LHCN-M2 (cell line): ENCODE measurements at regions not wholly inside any gene's neighbourhood (a gene's known extent, or its start where the extent isn't known, plus 50 kb on each side); places are given as distances from the start of the nearest gene placed in this dataset.

ENCODE experiments used
- DNase-seq: peaks from one replicate; pipeline ENCODE4 v3.0.0-alpha.2; 2012; ENCODE audit warnings: low read depth

DNA sequence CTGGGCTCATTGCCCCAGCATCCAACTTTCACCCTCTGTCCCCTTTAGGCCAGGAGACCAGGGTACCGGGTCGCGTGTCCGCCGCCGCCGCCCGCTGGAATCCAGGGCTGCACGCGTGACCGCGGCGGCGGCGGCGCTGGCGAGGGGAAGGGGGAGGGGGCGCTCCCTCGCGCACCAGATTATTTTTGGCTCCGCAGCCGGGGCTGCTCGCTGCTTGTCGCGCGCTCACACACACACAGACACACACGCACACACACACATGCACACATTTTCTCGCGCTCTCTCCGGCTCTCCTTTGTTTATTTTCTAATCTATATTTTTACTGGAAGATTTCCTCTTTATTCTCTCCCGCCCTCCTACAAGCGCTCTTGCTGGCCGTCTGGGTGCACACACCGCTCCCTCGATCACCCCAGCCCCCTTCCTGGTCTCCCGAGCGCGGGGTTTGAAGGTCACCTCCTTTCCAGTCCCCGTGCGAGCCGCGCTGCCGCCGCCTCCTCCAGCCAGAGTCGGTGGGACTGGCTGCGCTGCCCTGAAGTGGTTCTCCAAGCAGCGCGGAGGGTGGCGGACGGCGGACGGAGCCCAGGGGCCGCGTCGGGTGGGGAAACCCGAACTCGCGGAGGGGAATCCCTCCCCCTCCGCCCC, 921.4 kb upstream of the EEF2KMT start:
- DNase-seq = no peak

DNA sequence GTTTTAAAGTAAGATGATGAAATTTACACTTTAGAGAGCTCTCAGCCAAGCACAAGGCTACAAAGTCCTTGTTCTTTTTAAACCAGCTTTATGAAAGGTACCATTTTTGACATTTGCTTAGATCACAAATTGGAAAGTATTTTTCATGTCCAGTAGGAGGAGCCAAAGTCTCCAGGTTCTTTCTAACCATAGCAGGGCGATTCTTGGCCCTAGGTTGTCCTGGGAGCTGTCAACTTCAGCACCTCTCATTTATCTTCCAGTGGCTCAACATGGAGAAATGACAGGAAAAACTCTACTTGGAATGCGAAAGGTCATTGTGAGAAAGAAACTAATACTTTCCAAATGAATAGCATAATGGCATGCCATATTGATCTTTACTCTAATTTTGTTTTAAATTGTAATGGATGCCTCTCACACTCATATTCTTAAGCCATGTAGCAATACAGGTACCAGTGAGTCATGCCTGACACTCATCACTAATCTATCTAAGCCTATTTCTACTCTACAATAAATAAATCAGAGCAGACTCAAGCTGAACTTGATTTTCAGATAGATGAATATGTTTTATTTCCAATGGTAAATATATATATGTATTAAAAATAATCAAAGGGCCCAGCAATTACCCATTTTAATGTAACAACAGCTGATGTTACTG, 919.1 kb upstream of the EEF2KMT start:
- no peak for DNase-seq

DNA sequence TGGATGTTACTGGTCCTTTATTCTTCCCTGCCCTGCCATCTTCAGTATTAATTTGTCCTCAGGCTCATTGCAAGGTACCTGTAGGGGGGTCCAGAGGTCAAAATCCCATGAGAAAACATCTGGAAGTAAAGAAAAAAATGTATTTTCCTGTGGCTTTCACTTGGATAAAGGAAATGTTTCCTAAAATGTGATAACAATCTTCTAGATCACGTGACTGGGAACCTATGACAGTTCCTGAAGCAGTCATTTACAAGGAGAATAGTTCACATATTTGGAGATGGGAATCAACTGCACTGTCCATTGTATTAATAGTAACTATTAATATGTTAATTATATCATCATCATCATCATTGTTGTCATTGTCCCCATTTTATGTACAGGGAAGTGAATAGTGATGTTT, 915.1 kb upstream of the EEF2KMT start:
- no peak for DNase-seq

DNA sequence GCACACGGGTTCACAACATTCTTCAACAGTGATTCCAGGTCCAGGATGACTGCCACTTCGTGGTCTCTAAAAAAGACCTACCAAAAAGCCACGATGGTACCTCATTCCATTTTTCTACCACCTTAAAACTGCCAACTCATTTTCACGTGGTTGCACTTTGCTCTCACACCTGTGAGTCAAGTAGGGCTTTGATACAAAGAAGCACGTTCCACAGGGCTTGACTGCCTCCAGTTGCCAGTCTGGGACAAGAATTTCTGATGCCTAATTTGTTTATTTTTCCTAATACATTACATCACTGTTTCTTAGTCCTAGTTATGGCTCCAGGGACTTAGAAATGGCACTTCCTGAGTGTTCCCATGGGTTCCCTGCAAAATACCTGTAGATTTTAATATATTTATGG, 911.6 kb upstream of the EEF2KMT start:
- no peak for DNase-seq

DNA sequence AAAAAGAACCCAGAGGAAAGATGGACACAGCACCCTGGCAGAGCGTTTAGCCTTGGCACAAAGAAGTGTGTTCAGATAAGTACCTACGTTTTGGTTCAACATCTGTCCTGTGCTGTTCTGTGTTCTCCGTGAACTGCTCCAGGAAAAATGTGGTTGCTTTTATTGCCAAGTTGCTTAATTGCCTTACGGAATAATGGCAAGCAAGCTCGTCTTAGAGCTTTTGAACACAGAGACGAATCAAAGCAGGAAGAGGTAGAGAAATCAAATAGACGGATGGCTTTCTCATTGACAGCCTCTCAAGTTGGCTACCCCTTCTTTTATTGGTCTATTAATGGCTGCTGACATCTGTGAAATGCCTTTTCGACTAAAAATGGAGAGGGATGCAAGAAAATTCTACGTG, 911.1 kb upstream of the EEF2KMT start:
- DNase-seq = no peak

DNA sequence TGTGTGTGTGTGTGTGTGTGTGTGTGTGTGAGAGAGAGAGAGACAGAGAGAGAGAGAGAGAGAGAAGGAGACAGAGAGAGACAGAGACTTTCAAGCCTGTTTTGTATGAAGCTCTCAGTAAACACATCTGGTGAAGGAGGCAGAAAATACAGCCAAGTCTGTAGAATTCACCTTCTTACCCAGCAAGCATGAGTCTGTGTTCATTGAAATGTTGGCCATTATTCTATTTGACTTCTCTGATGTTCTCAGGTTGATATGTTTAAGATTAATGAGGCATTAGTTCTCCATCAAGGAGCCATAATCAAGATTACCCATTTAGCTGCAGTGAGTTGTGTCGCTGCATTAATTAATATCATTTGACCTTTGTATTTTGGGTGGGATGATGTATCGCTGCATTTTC, 895.8 kb upstream of the EEF2KMT start:
- no peak for DNase-seq

DNA sequence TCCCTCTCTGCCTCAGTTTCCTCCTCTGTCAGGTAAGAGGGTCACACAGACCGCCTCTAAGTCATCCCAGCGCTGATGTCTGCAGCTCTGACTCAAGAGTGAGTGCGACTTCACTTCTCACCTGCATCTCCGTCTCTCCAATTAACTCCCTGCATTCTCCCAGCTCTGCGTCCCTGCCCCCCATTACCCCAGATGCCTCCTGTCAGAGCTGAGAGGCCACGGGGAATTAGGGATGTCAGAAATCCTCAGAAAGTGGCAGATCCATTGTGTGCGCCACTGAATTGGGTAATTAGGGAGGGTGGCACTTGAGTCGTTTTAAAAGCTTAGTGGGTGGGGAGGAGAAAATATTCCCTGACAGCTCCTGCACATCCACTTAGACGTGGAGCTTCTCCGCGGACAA, 885.4 kb upstream of the EEF2KMT start:
- no peak for DNase-seq

DNA sequence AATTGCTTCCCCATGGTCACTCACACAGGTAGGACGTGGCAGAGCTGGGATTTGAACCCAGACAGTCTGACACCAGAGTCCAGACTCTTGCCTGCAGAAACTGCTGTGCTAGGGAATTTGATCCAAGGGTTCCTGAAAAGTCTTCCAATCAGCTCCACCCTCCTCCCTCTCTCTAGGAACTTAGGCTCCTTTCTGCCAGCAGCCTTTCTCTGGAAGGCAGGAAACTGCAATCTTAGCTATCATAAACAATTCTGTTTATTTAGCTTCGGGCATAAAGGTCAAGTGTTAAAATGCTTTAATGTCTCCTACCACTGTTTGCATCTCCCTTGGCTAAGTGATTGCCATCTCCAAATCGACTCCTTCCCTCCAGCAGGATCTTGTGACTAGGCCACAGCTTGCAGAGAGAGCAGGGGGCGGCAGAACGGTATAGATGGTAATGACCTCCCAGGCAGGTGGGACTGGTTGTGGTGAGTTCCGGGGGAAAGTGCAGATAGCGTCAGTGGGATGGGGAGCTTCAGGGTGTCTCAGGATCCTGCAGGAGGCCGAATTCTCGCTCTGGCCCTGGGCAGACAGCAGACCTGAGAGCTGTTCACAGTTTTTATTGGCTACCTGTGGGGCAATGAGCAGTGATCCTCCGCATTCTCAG, 882.4 kb upstream of the EEF2KMT start:
- DNase-seq = no peak

DNA sequence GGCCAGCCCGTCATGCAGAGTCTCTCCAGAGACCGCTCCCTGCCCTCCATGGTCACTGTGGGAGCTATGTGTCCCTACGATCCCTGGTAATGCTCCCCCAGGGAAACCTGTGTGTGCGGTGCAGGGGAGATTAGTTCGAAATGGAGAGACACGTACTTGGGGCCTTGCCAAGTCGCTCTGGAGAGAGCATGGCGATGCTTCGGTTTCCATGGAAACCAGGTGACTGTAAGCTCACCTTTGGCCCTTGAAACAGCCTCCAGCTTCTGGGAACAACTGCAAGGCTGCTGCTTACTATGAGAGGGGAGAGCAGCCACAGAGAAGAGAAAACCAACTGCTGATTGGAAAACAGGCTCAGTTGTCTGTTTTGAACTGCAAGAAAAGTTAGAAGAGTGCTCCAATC, 879.7 kb upstream of the EEF2KMT start:
- no peak for DNase-seq

DNA sequence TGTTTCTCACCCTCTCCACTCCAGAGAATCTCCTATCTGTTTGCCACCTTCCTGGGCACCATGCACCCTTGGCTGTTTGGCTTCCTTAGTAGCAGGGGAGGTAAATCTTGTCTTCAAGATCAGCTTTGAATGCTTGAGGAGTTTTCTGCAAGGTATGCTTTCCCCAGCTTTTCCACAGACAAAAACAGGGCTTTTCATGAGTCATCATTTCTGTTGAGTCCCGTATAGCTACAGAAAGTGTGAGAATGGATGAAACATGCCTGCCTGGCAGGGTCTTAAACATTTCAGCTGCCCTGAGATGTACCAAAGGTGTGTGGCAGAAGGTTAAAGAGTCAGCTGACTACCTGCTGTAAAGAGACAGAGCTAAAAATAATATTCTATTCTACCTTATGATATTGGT, 875.2 kb upstream of the EEF2KMT start:
- no peak for DNase-seq

DNA sequence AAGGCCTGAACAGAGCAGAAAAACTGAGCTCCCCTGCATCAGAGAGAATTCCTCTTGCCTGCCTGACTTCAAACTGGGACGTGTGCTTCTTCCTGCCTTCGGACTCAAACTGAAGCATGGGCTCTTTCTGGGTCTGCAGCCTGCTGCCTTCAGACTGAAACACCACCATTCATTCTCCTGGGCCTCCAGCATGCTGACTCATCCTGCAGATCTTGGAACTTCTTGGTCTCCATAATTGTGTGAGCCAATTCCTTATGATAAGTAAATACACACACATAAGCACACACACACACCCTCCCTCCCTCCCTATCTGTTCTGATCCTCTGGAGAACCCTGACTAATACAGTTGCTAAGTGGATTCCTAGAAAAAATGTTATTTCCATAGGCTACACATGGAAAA, 874.3 kb upstream of the EEF2KMT start:
- DNase-seq = no peak

DNA sequence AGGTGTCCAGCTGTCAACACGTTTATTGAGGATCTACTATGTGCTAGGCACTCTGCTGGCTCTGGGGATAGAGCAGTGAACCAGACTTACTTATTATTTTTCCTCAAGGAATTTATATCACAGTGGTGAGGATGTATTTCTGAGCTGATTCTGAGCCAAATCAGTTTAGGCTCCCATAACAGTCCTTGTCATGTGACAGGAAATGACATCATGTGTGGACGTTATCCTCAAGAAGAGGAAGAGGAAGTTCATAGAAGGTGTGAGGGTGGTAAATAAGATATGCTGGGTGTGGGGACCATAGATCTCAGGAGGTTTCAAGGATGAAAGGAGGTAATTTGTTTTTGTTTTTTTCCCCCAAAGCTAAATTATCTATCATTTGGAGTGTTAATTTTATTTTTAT, 873.5 kb upstream of the EEF2KMT start:
- DNase-seq = no peak

DNA sequence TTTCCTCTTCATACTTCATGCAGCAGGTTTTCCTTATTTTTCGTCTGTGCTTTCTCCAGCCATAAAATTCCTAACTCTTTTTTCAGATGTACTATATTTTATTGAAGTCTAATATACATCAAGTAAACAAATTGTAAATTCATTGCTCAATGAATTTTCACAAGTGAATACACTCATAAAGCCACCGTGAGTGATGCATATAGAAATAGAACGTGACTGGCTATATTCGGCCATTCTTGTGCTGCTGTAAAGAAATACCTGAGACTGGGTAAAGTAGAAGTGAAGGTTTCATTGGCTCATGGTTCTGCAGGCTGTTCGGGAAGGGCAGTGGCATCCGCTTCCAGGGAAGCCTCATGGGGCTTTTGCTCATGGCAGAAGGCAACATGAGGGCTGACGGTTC, 868.4 kb upstream of the EEF2KMT start:
- DNase-seq = no peak

DNA sequence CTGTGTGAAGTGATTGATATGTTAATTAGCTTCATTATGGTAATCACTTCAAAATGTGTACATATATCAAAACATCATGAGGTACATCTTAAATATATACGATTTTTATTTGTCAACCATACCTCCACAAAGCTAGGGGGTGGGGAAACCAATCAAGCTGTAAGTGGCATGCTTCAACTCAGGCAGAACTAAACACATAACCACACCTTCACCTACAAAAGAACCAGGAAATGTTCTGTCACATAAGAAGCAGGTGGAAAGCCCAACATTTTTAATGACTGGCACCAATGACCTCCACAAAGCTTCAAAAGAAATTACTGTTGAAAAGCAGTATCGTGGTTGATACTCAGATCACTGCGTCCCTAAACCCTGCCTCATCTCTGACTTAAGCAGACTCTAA, 867.7 kb upstream of the EEF2KMT start:
- no peak for DNase-seq

DNA sequence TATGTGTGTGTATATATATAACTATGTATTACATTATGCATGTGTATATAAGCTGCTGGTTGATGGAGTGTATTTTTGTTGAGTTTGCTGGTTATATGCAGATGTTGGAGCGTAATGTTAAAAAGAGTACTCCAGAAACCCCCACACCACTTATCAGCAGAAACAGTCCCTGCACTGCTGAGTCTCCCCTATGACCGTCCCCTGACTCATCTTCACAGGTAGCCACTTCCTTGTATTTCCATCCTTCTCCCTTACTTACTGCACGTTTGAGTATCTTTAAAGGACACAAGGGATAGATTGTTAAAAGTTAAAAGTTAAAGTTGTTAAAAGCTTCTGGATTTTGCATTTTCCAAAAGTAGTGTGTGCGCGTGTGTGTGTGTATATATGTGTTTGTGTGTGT, 853.9 kb upstream of the EEF2KMT start:
- no peak for DNase-seq

DNA sequence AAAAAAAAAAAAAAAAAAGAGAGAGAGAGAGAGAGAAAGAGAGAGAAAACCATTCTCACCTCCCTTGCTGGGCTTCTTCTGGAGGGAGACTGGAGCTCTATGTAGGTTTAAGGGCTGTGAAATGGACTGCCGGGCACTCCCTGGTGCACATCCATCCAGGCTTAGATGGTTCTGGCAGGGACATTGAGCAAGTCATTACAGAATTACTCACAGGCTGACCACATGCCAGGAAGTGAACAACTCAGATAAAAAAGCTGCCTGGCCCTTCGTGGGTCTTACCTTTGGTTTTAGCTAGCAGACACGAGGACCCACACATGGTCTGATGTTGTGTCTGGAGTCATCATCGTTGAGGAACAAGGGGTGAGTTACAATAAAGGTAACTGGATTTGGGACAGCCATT, 847.4 kb upstream of the EEF2KMT start:
- DNase-seq = no peak

DNA sequence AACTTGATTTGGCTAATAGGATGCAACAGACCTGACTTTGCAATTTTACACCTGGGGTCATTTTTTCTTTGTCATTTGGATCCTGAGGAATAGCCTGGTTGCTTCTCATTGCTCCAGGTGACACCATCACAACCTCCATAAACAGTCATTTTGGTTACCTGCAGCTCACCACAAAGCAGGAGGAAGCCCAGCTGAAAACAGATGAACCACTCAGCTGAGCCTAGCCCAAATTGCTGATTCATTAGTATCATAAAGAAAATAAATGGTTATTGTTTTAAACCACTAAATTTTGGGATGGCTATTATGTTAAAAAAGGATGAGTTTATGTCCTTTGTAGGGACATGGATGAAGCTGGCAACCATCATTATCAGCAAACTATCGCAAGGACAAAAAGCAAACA, 841.0 kb upstream of the EEF2KMT start:
- no peak for DNase-seq

DNA sequence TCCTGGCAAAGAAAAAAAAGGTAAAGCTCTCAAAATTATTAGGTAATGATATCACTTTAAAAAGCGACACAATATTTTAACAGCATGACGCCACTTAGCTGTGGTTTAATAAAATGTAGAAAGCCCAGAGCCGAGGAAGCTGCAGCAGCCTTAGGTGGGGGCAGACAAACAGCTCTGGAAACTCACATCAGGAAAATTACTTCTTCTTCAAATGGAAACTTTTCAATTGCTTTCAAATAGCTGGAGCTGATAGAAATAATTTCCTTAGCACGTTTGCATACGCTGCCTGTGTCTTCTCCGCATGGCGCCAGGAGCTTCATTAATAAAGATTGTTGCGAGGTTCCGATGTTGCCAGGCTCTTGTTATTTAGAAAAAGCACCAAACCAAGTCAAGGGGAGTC, 835.3 kb upstream of the EEF2KMT start:
- DNase-seq = no peak

DNA sequence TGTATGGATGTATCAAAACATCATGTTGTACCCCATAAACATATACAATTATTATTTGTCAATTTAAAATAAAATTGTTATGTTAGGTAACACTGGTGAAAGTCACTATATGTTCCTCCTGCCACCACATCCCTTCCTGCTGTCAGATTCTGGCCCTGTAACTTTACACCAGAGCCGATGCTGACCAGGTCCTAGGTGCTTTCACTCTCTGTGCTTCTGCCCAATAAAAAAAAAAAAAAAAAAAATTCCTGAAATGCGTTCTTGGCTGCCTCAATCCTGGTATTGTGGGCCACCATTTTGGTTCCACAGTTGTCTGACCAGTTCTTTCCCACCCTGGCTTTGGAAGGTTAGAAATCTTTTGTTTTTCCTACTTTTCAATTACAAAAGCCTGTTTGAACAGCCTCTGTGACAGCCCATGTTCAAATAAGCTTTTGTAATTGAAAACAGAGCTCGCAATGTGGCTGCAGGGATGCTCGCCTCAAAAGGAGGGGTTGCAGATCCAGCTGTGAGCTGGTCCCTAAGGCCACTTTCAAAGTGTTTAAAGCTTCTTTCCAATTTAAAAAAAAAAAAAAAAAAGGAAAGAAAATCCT, 831.0 kb upstream of the EEF2KMT start:
- DNase-seq = no peak

DNA sequence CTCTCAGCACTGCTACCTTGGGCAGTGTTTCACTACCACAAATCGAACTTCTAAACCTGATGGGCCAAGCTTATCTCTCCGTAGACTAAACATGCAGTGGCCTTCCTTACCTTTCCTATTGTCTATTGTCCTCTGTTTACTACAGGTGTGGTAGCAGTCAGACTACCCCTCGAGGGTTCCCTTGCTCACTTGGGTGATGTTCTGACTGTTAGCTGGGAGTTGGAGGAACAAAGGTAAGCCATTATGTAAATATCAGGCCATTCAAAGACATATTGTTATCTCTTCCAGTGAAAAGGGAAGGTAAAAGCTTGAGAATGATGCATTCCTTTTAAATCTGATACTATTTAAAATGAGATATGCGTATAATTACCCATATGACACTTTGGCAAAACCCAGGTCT, 828.3 kb upstream of the EEF2KMT start:
- no peak for DNase-seq

DNA sequence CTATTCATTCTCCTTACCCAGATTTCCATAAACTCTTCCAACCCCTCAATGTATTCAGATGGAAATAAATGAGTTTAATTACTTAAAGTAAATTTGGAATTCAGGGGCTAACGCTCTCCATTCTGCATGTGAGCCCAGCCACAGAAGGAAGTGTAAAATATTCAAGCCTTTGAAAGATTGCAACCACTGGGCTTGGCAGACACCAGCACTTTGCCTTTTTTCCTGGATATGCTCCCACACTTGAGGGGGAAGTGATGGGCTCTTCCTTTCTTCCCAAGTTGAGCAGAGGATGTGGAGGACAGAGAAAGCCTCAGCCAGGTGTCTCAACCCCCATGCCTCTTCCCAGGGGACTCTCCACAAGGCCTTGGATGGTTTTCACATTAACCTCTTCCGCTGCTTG, 825.1 kb upstream of the EEF2KMT start:
- DNase-seq = no peak

DNA sequence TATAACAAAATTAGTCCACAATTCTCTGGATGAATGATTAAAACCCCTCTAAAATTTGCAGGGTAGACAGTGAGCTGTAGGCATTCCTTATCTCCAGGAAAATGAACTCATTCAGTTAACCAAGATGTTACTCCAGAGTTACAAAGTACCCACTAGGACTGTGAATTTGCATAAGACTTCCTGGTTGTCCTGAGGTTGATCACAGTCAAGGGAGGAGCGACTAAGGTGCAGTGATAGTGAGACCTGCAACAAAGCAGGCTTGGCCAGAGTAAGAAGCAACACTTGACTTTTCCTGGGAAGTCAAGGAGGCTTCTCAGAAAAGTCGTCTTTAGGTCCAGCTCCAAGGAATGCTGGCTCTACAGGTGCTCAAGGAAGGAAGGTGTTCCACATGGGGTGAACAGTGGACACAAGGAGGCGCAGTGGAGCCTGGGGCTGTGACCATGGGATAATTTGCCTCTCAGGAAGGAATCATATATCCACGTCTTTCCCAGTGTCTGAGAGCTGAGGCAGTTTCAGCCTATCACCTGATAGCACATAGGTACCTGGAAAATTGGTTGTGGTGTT, 821.1 kb upstream of the EEF2KMT start:
- DNase-seq = no peak
